D341Med (cell line): ENCODE measurements at regions not wholly inside any gene's neighbourhood (a gene's known extent, or its start where the extent isn't known, plus 50 kb on each side); places are given as distances from the start of the nearest gene placed in this dataset.

Source experiments
- DNase-seq: peaks from one replicate; pipeline ENCODE4 v3.0.0; 2012; ENCODE audit warnings: low spot score

DNA sequence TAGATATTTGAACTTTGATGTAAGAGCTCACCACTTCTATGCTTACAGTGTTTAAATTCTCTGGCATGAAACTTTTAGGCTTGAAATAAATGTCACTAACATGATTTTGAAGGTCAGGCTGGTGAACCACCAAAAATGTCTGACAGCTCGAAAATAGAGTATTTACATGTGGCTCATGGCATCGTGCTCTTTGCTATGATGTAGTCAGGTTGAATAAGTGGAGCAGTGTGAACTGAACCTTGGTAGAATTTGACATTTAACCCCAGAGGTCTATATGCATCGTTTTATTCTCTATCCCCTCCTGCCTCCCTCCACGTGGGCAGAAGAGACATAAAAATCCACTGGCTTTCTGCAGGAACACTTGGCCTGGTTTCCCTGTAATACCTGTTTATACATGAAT, 369.7 kb upstream of the ATP2B1 start:
- DNase-seq, result no peak

DNA sequence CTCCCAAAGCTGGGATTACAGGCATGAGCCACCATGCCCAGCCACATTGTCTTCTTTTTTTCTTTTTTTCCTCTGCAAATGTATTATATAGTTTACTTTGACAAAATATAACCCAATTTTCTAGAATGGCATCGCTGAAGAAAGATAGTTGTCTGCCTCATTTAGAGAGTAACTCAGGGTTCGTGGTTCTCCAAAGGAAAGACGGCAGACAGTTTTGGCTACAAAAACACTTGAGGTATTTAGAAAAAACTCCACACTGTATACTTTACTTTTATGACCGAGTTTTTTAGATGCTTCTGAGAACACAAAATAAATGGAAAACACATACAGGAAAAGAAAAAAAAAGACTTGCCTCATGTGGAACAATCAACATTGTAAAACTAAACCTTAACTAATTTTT, 369.1 kb upstream of the ATP2B1 start:
- DNase-seq, result no peak

DNA sequence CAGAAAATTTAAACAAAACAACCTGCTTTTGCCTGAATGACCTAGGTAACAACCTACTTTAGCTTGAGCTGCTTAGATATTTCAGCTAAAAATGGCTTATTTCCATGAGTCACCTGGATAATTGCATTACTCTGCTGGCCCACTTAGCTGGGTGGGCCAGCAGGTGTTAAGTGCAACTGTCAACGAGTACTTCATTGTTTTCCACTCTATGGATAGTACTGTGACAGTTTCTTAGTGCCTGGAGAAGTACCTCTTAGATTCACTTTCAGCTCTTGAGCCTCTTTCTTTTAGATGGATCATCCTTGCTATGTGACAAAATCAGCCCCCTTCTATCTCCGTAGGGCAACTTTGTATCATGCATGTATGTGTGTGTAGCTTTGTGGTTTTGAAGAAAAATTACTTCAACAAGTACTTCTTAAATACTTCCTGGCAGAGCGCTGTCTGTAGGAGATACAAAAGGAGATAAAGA, 368.2 kb upstream of the ATP2B1 start:
- no peak for DNase-seq

DNA sequence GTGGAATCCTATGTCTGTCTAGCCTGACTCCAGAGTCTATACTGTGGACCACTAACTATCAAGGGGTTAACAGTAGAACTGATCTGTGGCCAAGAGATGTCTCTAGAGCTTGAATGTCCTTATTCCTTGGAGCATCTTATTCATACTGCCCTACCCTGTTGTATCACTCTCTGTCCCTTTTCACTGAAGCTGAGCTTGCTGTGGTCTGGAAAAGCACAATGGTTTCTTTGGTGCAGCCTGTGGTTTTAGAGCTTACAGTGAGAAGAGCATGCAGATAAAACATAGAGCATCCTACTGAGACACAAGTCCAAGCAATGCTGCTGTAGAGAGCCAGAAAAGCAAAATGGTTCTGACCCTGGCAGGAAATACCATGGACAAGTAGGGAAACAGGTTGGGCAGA, 367.0 kb upstream of the ATP2B1 start:
- no peak for DNase-seq

DNA sequence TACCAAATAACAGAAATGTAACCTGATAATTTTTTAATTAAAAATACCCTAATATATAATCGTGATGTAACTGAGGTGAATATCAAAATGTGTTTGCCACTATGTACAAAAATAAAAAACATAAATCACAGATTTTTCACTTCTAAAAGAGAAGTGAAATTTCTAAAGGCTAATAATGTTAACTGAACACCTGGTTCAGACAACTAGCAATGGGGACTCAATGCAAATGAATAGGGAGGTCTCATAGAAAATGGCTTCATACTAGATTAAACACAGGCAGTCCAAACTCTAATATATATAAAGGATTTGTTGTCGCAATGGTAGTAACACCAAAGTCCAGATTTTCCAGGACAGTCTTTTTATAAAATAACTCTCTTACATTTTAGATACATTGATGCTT, 365.4 kb upstream of the ATP2B1 start:
- DNase-seq, result no peak

DNA sequence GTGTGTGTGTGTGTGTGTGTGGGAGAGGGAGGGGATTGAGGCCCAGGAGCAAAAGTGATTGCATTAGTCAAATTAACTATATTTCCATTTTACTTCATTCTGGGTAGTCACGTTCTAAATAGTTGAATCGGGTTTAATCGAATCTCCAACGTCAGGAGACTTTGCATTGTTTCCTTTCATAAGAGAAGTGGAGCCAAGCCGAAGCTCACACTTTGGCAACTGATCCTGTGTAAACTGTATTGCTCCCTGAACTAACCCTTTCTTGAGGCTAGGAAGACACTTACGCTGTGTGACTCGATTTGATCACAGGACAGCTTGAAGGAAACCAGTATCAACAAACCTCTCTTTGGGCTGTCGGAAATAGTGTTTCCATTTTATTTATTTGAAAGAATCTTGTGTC, 363.4 kb upstream of the ATP2B1 start:
- no peak for DNase-seq

DNA sequence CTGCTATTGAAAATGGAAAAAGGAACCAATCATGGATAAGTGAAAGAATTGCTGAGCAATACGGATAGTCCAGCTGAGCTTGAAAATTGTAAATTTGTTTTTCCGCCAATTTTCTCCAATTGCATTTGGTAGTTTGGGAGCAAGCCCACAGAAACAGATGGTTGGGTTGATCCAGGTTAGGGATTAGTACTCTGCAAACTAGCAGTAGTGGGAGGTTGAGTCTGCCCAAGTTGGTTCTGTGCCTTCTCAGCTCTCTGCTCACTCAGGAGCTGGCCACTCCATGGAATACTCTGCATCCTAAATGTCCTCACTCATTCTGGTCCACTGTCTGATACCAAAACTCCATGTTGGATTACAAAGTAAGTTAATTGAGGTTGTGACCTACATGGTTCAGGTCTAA, 361.1 kb upstream of the ATP2B1 start:
- no peak for DNase-seq

DNA sequence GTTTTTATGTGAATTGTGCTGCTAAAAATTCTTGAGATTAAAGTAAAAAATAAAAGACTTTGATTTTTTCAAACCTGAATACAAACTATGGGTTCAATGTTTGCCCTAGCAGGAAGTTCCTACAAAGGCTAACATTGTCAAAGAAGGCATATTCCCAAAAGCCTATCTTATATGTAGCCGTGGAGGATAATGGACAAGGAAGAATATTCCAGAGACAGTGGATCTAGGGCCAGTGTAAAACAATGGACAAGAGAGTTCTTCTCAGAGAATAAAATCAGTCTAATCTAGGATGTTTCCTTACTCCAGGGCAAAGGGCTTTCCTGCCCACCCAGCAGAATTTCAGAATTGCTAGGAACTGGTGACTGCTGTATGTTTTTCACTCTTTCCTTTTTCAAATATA, 359.2 kb upstream of the ATP2B1 start:
- DNase-seq, result no peak

DNA sequence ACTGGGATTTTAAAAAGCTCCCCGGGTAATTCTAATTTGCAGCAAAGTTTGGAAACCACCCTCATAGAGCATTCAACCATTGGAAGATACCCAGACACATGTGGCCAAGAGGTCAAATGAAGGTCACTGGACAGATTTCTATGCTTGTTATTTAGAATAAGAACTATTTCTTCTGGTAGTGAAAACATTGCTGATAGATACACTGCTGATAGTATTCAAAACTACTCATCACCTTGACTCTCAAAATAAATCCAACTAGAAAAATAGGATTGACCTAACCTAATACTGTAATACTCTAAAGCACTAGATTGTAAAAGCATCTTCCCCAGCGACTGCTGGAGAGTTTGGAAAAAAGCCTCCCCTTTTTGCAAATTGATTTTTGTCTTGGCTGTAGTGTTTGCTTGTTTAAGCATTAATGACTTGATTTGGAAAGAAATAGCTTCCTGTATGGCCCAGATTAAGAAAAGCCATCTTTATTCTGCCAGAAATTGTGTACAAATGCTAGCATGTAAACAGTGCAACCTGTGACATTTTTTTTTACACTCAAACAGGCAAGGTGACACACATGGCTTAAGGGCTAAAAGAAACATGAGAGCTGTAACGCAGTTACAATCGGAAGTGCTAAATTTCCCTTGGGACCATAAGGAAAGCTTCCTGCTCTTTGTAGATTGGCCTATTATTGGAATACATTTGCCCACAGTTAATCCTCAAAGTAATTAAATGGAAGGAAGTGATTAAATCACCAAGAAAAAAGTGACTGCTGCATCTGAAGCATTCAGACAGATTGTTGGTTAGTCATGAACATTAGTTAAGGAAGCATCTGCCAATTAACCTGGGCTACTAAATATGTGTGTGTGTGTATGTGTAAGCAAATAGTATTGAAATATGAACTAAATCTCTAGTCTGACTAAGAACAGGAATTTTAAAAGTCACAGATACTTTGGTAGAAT, 356.5 kb upstream of the ATP2B1 start:
- peak; percentile 58 for DNase-seq

DNA sequence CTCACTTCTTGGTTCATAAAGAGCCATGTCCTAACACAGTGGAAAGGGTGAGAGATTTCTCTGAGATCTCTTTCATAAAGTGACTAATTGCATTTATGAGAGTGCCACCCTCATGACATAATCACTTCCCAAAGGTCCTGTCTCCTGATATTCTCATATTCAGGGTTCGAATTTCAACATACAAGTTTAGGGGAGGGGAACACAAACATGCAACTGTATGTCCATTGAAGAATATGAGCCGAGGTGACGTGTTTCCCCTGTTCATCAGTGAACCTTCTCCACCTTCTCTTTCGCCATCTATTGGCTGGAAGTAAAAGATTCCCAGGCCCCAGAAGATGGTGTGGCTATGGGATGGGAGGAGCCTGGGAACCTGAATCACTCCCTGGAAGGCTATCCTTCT, 354.2 kb upstream of the ATP2B1 start:
- peak; percentile 46 for DNase-seq

DNA sequence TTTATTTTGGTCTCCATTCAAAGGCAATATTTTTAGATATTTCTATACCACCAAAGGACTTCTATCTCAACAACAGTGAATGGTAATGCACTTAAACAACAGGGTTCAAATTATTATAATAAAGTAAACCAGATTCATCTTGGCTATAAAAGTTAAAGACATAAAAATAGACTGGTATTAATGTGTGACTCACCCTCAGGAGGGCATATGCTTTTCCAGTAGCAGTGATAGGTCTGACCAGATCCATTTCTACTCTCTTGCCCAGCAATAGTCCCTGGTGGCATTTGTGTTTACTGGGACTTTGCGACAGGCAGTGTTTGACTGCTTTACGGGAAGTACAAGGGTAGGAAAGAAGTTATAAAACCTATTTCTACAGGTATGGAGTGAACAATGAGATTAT, 353.2 kb upstream of the ATP2B1 start:
- DNase-seq, result no peak

DNA sequence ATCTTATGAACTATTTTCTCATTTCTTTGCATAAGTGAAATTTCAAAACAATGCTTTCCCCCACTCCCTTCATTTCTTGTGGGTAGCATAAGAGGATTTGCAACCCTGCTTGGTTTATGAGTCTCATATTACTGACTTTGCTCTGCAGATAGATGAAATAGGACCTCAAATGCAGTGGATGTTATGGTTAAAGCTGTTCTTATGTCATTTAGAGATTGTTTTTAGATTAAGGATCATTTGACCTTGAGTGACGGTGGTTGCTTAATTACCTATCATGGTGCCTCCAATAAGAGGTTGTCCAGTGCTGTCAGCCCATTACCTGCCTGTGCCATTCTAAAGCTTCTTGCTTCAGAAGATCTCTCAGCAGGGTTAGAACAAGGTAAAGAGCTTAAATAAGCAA, 351.4 kb upstream of the ATP2B1 start:
- no peak for DNase-seq

DNA sequence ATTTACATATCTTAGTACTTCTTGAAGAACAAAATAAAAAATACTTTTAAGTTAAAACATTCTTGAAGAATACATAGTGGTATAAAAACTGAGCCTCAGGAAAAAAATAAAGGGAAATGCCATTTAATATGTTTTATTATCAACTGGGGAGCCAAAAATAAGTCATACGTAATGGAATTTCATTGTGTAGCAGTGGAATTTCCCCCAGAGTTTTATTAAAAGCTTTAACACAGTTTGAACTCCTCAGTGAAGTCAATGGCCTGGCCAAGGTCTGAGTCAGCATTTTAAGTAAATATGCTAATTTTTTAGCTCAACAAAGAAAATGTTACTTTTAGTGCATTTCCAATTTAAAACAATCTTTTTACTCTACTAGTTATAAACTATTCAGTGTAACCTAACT, 350.1 kb upstream of the ATP2B1 start:
- no peak for DNase-seq

DNA sequence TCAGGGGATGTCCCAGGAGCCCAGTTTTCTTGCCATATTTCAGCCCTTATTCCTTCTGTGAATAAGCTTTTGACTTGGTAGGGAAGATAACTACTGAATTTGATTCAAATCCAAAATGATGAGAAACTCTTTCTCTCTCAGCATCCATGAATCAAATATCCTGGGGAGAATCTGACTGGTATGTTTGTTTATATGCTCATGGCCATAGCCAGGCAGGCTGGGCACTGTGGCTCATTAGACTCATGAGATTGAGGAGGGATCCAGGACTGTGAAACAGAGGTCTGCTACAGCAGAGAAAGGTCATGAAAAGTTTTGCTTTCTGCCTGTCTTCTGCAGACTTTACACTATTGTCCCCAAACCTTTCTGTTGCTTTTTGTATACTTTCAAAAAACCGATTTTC, 346.4 kb upstream of the ATP2B1 start:
- no peak for DNase-seq

DNA sequence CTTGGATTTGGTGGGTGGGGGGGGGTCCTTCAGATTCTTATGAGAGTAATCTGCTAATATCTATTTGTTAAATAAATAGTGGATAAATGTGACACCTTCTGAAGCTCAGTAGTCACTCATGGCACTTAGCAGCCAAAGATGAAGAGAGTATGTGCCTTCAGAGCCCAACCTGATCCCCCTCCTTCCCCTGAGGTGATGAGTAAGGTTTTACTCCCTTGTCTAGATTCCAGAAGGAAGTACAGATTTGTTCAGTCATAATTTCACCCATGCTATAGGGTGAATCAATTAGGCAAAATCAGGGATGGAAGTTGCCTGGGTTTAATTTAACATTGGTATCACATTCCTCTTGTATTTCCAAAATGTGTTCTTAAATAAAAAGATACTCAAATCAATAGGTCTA, 340.3 kb upstream of the ATP2B1 start:
- no peak for DNase-seq

DNA sequence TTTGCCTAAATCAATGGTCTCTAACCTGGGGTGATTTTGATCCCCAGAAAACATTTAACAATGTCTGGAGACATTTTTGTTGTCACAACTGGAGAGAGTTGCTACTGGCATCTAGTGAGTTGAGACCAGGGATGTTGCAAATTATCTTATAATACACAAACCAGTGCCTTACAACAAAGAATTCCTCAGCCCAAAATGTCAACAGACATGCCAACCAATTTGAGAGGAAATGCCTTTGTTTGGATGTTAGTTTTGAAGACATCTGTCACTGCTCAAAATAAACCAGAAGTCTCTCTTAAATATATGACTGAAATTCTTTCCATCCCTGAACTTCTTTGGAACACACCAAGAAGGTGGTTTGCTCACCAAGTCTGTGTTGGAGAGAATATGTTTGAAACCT, 336.9 kb upstream of the ATP2B1 start:
- DNase-seq, result no peak

DNA sequence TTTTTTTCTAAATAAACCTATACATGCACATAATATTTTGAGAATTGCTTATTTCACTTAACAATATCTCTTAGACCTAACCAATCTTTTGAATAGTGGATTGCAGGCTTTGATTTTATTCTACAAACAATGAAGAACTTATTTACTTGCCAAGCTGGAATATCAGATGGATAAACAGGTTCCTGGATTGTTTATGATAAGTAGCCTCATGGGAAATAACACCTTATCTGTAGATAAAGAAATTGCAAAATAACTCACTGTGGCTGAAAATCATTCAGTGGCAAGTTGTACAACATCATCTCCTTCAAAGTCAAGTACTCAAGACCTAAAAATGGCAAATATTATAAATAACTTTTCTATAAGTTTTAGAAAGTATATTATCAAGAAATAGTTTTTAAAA, 335.4 kb upstream of the ATP2B1 start:
- DNase-seq, result no peak

DNA sequence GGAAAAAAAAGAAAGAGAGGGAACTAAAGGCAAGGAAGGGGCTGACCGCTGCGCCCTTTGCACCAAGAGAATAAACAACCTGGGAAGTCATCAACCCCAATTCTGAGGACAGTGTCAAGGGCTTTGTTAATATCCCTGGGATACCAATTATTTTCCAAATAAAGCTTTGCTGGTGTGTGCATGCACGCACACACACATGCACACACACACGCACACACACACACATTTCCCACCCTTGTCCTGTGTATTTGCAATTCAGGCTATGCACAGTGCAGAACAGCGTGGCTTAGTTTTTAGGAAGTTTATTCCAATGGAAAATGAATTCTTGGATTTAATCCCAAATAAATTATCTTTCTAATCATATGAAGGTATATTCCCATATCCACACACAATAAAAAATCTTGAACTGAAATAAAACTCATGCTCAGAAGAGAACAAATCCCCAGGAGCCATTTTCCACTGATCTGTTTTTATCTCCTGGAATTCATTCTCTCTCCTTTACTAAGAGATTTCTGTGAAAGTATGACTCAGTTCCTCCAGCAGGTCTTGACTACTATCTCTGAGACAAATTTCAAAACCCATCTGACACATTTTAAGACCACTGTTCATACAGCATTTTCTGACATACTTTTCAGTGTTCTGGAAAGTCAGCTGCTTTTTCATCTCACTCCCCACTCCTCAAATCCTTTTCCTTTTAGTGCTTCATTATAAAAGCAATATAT, 334.4 kb upstream of the ATP2B1 start:
- no peak for DNase-seq

DNA sequence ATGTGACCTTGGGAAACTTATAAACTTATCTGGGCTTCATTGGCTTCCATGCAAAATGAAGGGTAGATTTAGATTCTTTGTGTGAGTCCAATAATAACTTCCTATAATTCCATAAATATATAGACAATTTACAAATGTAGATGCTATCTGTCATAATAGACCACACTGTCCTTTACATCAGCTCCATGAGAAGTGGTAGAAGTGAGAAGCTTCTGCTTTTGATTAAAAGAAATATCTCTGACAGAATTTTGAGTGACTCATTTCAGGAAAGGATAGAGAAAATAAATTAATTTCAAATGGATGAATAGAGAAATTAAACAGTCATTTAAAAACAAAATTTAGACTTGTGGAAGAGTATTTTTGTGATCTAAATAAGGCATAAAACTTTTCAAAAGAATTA, 329.7 kb upstream of the ATP2B1 start:
- no peak for DNase-seq

DNA sequence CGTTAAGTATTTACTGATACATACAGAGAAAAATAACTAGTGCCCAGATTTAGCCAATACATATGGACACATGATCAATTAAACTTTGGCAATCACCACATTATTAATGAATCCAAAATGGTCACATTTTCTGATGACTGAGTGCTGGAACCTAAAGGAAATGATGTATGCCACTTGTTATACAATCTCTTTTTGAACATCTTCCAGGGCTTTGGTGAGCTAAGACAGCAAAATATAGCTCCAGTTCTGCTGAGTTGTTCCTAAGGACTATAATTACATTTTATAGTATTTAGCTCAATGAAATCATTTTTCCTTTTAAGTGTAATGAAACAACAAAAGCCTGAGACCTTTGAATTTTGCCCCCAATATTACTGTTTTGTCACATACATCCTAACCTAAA, 329.1 kb upstream of the ATP2B1 start:
- DNase-seq, result no peak

DNA sequence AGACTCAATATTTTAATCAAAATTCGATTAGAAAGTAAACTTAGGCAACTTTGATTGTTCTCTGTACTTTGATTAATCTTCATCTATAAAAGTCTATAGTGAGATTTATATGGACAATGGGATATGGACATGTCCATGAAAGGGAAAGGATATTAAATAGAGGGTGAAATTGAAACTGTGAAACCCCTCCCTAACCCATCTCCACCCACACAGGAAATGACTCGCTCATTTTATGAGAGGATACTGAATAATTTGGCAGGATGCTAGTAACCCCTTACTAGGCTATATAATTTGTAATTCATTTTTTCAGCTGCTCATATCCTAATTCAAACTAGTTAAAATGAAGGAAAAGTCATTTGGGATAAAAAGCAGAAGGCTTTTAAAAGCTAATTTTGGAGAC, 328.0 kb upstream of the ATP2B1 start:
- DNase-seq, result no peak

DNA sequence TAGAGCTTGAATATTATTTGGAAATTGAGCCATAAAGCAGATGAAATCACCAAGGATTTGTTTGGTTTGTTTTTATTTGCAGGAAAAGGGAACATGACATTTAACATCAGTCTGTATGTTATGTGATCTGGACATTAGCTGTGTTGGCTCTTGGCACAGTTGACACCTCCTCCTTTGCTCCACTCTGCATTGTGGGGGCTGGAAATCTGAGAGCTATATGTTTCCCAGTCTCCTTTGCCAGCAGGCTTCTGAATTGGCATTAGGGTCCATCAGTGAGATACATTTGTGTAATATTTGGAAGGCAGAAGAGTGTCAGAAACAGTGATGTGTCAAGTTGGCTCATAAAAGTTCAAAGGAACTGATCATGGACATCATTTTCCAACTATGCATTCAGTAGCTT, 322.1 kb upstream of the ATP2B1 start:
- DNase-seq, result no peak

DNA sequence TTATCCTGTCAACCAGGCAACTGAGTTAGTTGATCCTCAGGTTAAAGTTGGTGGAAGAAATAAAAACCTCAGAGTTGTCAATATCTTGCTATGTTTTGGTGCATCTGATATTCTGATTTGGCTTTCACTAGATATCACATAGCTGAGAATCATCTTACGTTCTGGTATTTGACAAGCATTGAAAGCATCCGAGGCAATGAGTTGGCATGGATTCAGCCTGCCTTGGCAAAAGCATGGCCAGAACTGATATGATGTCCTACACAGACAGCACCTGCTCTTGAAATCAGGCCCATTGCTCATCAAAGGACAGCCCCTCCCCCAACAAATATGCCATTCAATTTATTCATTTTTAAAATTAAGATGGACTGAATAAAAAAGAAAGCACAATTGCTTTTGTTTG, 320.7 kb upstream of the ATP2B1 start:
- DNase-seq, result no peak
